K562 (cell line): ENCODE measurements at regions not wholly inside any gene's neighbourhood (a gene's known extent, or its start where the extent isn't known, plus 50 kb on each side); places are given as distances from the start of the nearest gene placed in this dataset.
A peak's percentile ranks its signal among the peaks of the same experiment; 100 is the strongest.

Experiments used
- BRCA1 ChIP-seq, 2 experiments: fragments of 450-650 bp in 1 of 2; sonication (generic) in 1 of 2; formaldehyde crosslinking in 1 of 2; IDR thresholded peaks; 2 replicates each; pipeline versions ENCODE4 v1.5.0 to v1.6.1; 2017 to 2020; ENCODE audit warnings: mild to moderate bottlenecking in 1 of 2, missing genetic modification reagents in 1 of 2
- BRD9 ChIP-seq: fragments of 450-650 bp; IDR thresholded peaks from 2 replicates; pipeline ENCODE4 v1.6.1; 2018; ENCODE audit warnings: low read depth; ENCODE audit not compliant: partially characterized antibody
- FOSL1 ChIP-seq: fragments of 200-800 bp; sonication (Bioruptor generic); conservative IDR thresholded peaks from 2 replicates; pipeline ENCODE4 v1.6.1; 2016; ENCODE audit warnings: missing genetic modification characterization, missing compliant biosample characterization
- FOXK1 ChIP-seq: sonication (generic); formaldehyde crosslinking; IDR thresholded peaks from 2 replicates; pipeline ENCODE4 v1.8.0; 2022; ENCODE audit warnings: missing genetic modification reagents, mild to moderate bottlenecking, borderline replicate concordance
- MAFG ChIP-seq: fragments of 450-650 bp; conservative IDR thresholded peaks from 2 replicates; pipeline ENCODE4 v1.6.1; 2016; ENCODE audit warnings: missing genetic modification characterization, missing compliant biosample characterization
- NFE2 ChIP-seq: IDR thresholded peaks from 2 replicates; pipeline ENCODE4 v1.6.1; 2014; ENCODE audit warnings: antibody characterized with exemption, low read depth
- PCBP1 ChIP-seq: fragments of 200-400 bp; formaldehyde crosslinking; IDR thresholded peaks from 2 replicates; pipeline ENCODE4 v1.6.1; 2018; ENCODE audit warnings: mild to moderate bottlenecking, low read depth, low read length; ENCODE audit not compliant: poor library complexity, severe bottlenecking
- RBM22 ChIP-seq: fragments of 200-400 bp; formaldehyde crosslinking; IDR thresholded peaks from 2 replicates; pipeline ENCODE4 v1.6.1; 2018; ENCODE audit warnings: low read length, low read depth; ENCODE audit not compliant: poor library complexity, severe bottlenecking
- SNRNP70 ChIP-seq: fragments of 200-400 bp; formaldehyde crosslinking; optimal IDR thresholded peaks from 2 replicates; pipeline ENCODE3; 2017; ENCODE audit warnings: low read depth, low read length
- THRAP3 ChIP-seq: fragments of 450-650 bp; IDR thresholded peaks from 2 replicates; pipeline ENCODE4 v1.6.1; 2016; ENCODE audit warnings: mild to moderate bottlenecking, inconsistent platforms, borderline replicate concordance
- ZBTB12 ChIP-seq: fragments of 250-450 bp; sonication (Bioruptor Pico); IDR thresholded peaks from 2 replicates; pipeline ENCODE4 v1.4.0; 2020
- ZBTB9 ChIP-seq: fragments of 450-650 bp; formaldehyde crosslinking; IDR thresholded peaks from 2 replicates; pipeline ENCODE4 v1.4.0; 2020; ENCODE audit warnings: mild to moderate bottlenecking, moderate library complexity
- ZC3H4 ChIP-seq: sonication (generic); formaldehyde crosslinking; IDR thresholded peaks from 2 replicates; pipeline ENCODE4 v1.9.0; 2021; ENCODE audit warnings: missing genetic modification reagents, borderline replicate concordance

GRCh38 chr21:23876925-23877558 is 1730.2 kb downstream of the MRPL39 start (continued):
- TF ChIP-seq ZBTB9 (CRISPR knock-in tag) (no peak), FOSL1 (tag) (peak; percentile 51), FOXK1 (CRISPR knock-in tag) (no peak), ZBTB12 (no peak), BRD9 (no peak), THRAP3 (no peak), MAFG (tag) (0 out of 2 replicates have a peak, but pooled peaks have one; percentile 23), ZC3H4 (no peak), SNRNP70 (no peak), PCBP1 (no peak), NFE2 (0 out of 2 replicates have a peak, but pooled peaks have one; percentile 17), RBM22 (no peak), BRCA1 (IDR thresholded peaks at IDR 0.05) (no peak), BRCA1 (CRISPR knock-in tag; IDR thresholded peaks at IDR 0.05) (no peak)
